ENCODE measurements at regions not wholly inside any gene's neighbourhood (a gene's known extent, or its start where the extent isn't known, plus 50 kb on each side); places are given as distances from the start of the nearest gene placed in this dataset.

DNA sequence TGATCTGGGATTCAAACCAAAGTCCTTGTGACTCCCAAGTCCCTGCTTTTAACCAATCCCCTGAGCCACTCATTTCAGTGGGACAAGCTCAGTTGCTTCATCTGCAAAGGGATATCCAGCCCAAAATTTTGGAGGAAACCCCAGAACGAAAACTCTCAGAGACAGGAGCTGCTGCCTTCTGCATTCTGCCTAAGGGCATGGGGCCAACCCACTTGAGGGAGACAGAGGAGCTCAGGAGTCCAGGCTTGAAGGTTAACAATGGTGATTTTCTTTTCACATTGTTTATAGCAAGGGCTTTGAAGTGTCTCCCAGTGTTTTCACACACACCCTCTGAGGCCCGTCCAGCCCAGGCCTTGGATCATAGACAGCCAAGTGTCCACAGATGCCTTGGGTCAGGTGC, 148.1 kb upstream of the CTTNBP2NL start:
- H3K18ac ChIP-seq (ENCODE audit: low read depth, low read length) = no peak overlapping the region
- no TSS peak for BruUV-seq (replicated peaks)
- no peak overlapping the region for H3K4ac ChIP-seq (ENCODE audit: low read depth, low read length)
- H2BK120ac ChIP-seq (ENCODE audit: low read depth, low read length) = no peak overlapping the region
- no peak overlapping the region for H2AK9ac ChIP-seq (replicated peaks; ENCODE audit: low read depth, low read length, poor library complexity)
- H2AFZ ChIP-seq (replicated peaks; ENCODE audit: low read length, poor library complexity) = no peak overlapping the region
- POLR2A ChIA-PET (ENCODE audit: unreplicated experiment) = no interaction called here
- no peak overlapping the region for H2BK5ac ChIP-seq (ENCODE audit: low read depth, low read length, poor library complexity, severe bottlenecking)
- no peak overlapping the region for H2BK15ac ChIP-seq (ENCODE audit: low read depth, low read length)
- no peak overlapping the region for H3K4me3 ChIP-seq (ENCODE audit: insufficient read depth, low read depth, low read length)
- no CpG with 5 or more reads among the region's 2 CpGs for WGBS, 2 experiments (ENCODE audit: extremely low coverage in 2 of 2, insufficient read length in 1 of 2)
- dilution Hi-C loops (cut with HindIII; ENCODE audit: low sequenced_read_pairs, unreplicated experiment) (no loop called here), intact Hi-C loops (cut with micrococcal nuclease) (no loop called here), in situ Hi-C loops (cut with MboI; ENCODE audit: low sequenced_read_pairs) (no loop called here)
- ATAC-seq (ENCODE audit: low read depth) (no peak), DNase-seq (no peak)
- H4K8ac ChIP-seq (ENCODE audit: low read depth in 2 of 2, low read length in 2 of 2) = no peak overlapping the region
- H3K14ac ChIP-seq (replicated peaks; ENCODE audit: low read depth, low read length) = no peak overlapping the region
- H3K36me3 ChIP-seq (ENCODE audit: control insufficient read depth, insufficient read depth, low read length) = no peaks in the 10 kb centered on the region
- TF ChIP-seq, protein P1, sequence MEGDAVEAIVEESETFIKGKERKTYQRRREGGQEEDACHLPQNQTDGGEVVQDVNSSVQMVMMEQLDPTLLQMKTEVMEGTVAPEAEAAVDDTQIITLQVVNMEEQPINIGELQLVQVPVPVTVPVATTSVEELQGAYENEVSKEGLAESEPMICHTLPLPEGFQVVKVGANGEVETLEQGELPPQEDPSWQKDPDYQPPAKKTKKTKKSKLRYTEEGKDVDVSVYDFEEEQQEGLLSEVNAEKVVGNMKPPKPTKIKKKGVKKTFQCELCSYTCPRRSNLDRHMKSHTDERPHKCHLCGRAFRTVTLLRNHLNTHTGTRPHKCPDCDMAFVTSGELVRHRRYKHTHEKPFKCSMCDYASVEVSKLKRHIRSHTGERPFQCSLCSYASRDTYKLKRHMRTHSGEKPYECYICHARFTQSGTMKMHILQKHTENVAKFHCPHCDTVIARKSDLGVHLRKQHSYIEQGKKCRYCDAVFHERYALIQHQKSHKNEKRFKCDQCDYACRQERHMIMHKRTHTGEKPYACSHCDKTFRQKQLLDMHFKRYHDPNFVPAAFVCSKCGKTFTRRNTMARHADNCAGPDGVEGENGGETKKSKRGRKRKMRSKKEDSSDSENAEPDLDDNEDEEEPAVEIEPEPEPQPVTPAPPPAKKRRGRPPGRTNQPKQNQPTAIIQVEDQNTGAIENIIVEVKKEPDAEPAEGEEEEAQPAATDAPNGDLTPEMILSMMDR (conservative IDR thresholded peaks at IDR 0.05; ENCODE audit: low read depth, low read length) = no peak
- no peak for TF ChIP-seq MAZ (IDR thresholded peaks at IDR 0.05; ENCODE audit: borderline replicate concordance, low read depth, low read length)
- no peak for TF ChIP-seq RFX5 (IDR thresholded peaks at IDR 0.05; ENCODE audit: low read depth, low read length)
- no peak for TF ChIP-seq CEBPB (IDR thresholded peaks at IDR 0.05; ENCODE audit: low read depth, low read length)
- no peaks in the 10 kb centered on the region for H3K9me3 ChIP-seq (ENCODE audit: control insufficient read depth, insufficient read depth, low read length)
- no peaks in the 10 kb centered on the region for H3K4me1 ChIP-seq (ENCODE audit: control insufficient read depth, insufficient read depth, low read length)
- H3K79me1 ChIP-seq (ENCODE audit: low read depth in 1 of 2, low read length in 2 of 2) = no peaks in the 10 kb centered on the region
- no peak overlapping the region for H3K9ac ChIP-seq (ENCODE audit: low read depth, low read length)
- H3K4me2 ChIP-seq (ENCODE audit: low read depth, low read length) = no peak overlapping the region
- H3K27ac ChIP-seq (ENCODE audit: insufficient read depth, low read length) = no peak overlapping the region
- no peak overlapping the region for H2BK20ac ChIP-seq (ENCODE audit: low read depth, low read length)
- no peak overlapping the region for H2AK5ac ChIP-seq (ENCODE audit: low read depth, low read length)
- no peaks in the 10 kb centered on the region for H4K20me1 ChIP-seq (ENCODE audit: insufficient read depth, low read length)
- no peak overlapping the region for H3K56ac ChIP-seq (ENCODE audit: extremely low read depth, insufficient read depth, low read length)
- peaks cover 2% of the 10 kb centered on the region for H3K27me3 ChIP-seq (ENCODE audit: control insufficient read depth, insufficient read depth, low read length)
- no peaks in the 10 kb centered on the region for H3K9me1 ChIP-seq (ENCODE audit: insufficient read depth, low read length)
- H3K23ac ChIP-seq (ENCODE audit: low read depth, low read length) = no peak overlapping the region
- CTCF ChIA-PET = no interaction called here
- no peak overlapping the region for H4K91ac ChIP-seq (ENCODE audit: insufficient read depth, low read depth, low read length)
- H4K5ac ChIP-seq (ENCODE audit: low read depth, low read length) = no peak overlapping the region
